Activated T-cell treated with anti-CD3 and anti-CD28 coated beads, Interleukin-2, amount 50 U/mL, for 72 hours (primary cell): ENCODE measurements at regions not wholly inside any gene's neighbourhood (a gene's known extent, or its start where the extent isn't known, plus 50 kb on each side); places are given as distances from the start of the nearest gene placed in this dataset.

Source experiments
- ATAC-seq, 2 donors: fragments of 150-1000 bp; cut with Tn5 transposase; replicated peaks in 1 of 2; 2 replicates each; pipeline ENCODE4 v1.10.0; 2021; ENCODE audit warnings: moderate library complexity in 2 of 2, mild to moderate bottlenecking in 1 of 2
- DNase-seq, 2 donors: peaks; one replicate each; pipeline ENCODE4 v3.0.0; 2021 to 2022; ENCODE audit warnings: mixed read lengths in 1 of 2
- H3K27ac Mint-ChIP-seq: one replicate; pipeline ENCODE4 v1.8.0; 2022; ENCODE audit warnings: mild to moderate bottlenecking, moderate library complexity, mixed read lengths
- H3K27me3 Mint-ChIP-seq: one replicate; pipeline ENCODE4 v1.8.0; 2022; ENCODE audit warnings: low read depth, mixed read lengths
- H3K36me3 Mint-ChIP-seq, 2 donors: one replicate each; pipeline ENCODE4 v1.8.0; 2022; ENCODE audit warnings: mixed read lengths in 2 of 2, mild to moderate bottlenecking in 1 of 2; ENCODE audit not compliant: insufficient read depth in 2 of 2
- H3K4me1 Mint-ChIP-seq: one replicate; pipeline ENCODE4 v1.8.0; 2022; ENCODE audit warnings: low read depth, mixed read lengths
- H3K4me3 Mint-ChIP-seq, 2 donors: one replicate each; pipeline ENCODE4 v1.8.0; 2022; ENCODE audit warnings: mild to moderate bottlenecking in 2 of 2, mixed read lengths in 2 of 2, moderate library complexity in 2 of 2
- H3K9me3 Mint-ChIP-seq, 2 donors: one replicate each; pipeline ENCODE4 v1.8.0; 2022; ENCODE audit warnings: mixed read lengths in 2 of 2

DNA sequence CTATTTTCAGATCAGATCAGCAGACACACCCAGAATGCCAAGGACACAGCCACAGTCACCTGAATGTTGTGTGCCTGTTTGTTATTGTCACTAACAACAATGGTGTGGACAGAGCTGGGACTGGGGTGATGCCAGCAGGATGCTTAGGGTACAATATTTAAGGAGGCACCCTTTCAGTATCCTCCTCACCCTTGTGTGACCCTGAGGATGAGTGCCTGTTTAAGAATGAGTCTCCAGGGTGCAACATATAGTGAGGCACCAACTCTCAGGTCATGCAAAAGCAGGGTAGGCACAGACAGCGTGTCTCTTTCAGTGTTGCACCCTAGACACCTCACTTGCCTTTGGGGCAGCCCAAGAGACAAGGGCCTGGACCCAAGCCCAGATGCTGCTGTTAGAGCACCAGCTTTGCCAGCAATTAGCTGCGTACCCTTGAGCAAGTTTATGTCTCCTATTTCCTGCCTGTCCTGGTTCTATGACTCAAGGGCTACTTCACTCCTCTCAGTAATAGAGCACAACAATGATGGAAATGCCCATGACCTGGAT is 122.6 kb downstream of the AQP9 start:
- Mint-ChIP-seq H3K27me3 (no peaks in the 10 kb centered on the region), H3K36me3 (no peaks in the 10 kb centered on the region), H3K4me1 (peaks cover 10% of the 10 kb centered on the region), H3K9me3 (no peaks in the 10 kb centered on the region), H3K4me3 (no peak overlapping the region), H3K27ac (no peak overlapping the region)
- DNase-seq (no peak), ATAC-seq (no peak)

DNA sequence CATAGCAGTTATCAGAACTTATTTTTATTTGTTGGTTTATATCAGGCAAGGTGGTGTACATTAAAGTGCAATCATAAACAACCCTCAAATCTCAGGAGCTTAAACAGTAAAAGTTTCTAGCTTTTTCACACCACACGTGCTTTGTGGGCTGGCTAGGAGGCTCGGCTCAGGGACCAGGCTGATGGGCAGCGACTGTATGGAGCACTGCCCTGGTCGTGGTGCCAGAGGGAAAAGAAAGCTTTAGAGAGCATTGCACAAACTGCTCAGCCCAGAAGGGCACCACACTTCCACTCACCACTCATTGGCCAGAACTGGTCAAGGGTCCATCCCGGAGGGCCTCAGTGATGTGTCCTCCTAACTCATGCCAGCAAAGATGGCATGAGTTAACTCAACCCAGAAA is 123.2 kb downstream of the AQP9 start:
- DNase-seq = no peak
- Mint-ChIP-seq H3K36me3 (no peaks in the 10 kb centered on the region), H3K4me1 (peaks cover 10% of the 10 kb centered on the region), H3K27me3 (no peaks in the 10 kb centered on the region), H3K9me3 (no peaks in the 10 kb centered on the region), H3K27ac (no peak overlapping the region), H3K4me3 (no peak overlapping the region)
- ATAC-seq = no peak

DNA sequence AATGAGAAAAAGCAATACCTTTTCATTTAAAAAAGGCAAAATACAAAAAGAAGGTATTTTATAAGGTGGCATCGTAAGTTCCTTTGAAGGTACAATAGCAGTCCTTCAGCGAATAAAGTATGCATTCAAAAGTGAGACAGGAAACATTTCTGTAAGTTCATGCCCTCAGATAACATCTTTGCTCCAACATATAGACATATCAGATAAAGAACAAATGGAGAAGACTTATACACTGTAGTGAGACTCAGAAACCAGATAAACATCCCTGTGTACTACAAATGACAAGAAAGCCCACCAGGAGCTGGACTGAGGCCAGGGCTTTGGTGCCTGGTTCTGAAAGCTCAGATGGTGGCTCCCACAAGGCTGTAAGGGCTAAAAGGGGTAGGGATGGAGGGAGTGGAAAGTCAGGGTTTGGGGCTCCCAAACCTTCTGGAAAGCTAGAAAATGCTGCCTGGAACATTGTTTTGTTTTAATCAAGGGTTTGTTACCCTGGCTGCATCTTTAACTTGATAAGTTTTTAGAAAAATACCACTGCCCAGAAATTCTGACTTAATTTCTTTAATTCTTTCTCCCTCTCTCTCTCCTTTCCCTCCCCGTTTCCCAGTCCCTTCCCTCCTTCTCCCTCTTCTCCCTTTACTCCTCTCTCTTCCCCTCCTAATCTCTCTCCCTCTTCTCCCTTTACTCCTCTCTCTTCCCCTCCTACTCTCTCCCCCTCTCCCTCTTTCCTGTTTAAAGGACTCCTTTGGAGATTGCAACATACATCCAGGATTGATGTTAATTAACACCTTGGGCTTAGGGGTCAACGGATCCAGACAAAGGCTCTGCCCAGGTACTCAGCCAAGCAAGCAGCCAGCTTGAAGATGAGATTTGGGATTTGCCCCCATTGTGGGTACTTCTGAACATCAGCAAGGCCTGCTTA is 126.1 kb downstream of the AQP9 start:
- peak overlapping the region in 1 of 2 donors; percentile 15 for H3K4me3 Mint-ChIP-seq
- no peak overlapping the region for H3K27ac Mint-ChIP-seq
- ATAC-seq (no peak), DNase-seq (no peak)
- no peaks in the 10 kb centered on the region for H3K27me3 Mint-ChIP-seq
- H3K9me3 Mint-ChIP-seq = no peaks in the 10 kb centered on the region
- H3K36me3 Mint-ChIP-seq = no peaks in the 10 kb centered on the region
- H3K4me1 Mint-ChIP-seq = peaks cover 15% of the 10 kb centered on the region

- DNase-seq (no peak), ATAC-seq (no peak)
- Mint-ChIP-seq H3K4me3 (no peak overlapping the region), H3K9me3 (peaks cover 0 to 4% of the 10 kb centered on the region in 2 donors), H3K36me3 (peaks cover 7 to 10% of the 10 kb centered on the region in 2 donors), H3K4me1 (peaks cover 27% of the 10 kb centered on the region), H3K27ac (no peak overlapping the region), H3K27me3 (no peaks in the 10 kb centered on the region)
Observed at GRCh38 chr15:58267051-58267450, 128.9 kb downstream of the AQP9 start.

GRCh38 chr15:58268746-58269267 is 130.6 kb downstream of the AQP9 start:
- no peak for ATAC-seq
- no peak for DNase-seq
- peaks cover 7 to 10% of the 10 kb centered on the region in 2 donors for H3K36me3 Mint-ChIP-seq
- H3K9me3 Mint-ChIP-seq = peaks cover 0 to 4% of the 10 kb centered on the region in 2 donors
- H3K4me1 Mint-ChIP-seq = peaks cover 23% of the 10 kb centered on the region
- no peaks in the 10 kb centered on the region for H3K27me3 Mint-ChIP-seq
- no peak overlapping the region for H3K27ac Mint-ChIP-seq
- H3K4me3 Mint-ChIP-seq = no peak overlapping the region

GRCh38 chr15:58269455-58270414 is 131.6 kb downstream of the AQP9 start:
- Mint-ChIP-seq H3K4me3 (peak overlapping the region; percentile 4 to 45), H3K27ac (peak overlapping the region; percentile 4), H3K4me1 (peaks cover 17% of the 10 kb centered on the region), H3K9me3 (peaks cover 0 to 4% of the 10 kb centered on the region in 2 donors), H3K27me3 (no peaks in the 10 kb centered on the region), H3K36me3 (peaks cover 7 to 10% of the 10 kb centered on the region in 2 donors)
- peak; percentile 34 to 35 for DNase-seq
- peak; percentile 66 to 71 for ATAC-seq

GRCh38 chr15:58271410-58271809 is 133.2 kb downstream of the AQP9 start:
- no peaks in the 10 kb centered on the region for H3K27me3 Mint-ChIP-seq
- H3K36me3 Mint-ChIP-seq = peaks cover 7 to 10% of the 10 kb centered on the region in 2 donors
- H3K9me3 Mint-ChIP-seq = peaks cover 0 to 4% of the 10 kb centered on the region in 2 donors

DNA sequence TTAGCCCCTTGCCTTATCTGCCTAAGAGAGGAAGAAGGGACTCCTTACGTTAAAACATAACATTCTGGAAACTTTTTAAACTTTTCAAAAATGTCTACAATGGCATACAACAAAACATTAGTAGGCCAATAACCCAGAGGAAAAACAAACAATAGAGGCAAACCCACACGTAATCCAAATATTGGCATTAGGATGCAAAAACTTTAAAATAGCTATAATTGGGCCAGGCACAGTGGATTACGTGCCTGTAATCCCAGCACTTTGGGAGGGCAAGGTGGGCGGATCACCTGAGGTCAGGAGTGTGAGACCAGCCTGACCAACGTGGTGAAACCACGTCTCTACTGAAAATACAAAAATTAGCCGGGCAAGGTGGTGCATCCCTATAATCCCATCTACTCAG is 134.9 kb downstream of the AQP9 start:
- Mint-ChIP-seq H3K4me1 (peaks cover 17% of the 10 kb centered on the region), H3K4me3 (no peak overlapping the region), H3K36me3 (peaks cover 7 to 10% of the 10 kb centered on the region in 2 donors), H3K27me3 (no peaks in the 10 kb centered on the region), H3K27ac (no peak overlapping the region), H3K9me3 (peaks cover 0 to 4% of the 10 kb centered on the region in 2 donors)
- DNase-seq (no peak), ATAC-seq (no peak)

More at GRCh38 chr15:58271410-58271809, 133.2 kb downstream of the AQP9 start:
- Mint-ChIP-seq H3K4me1 (peaks cover 17% of the 10 kb centered on the region), H3K4me3 (no peak overlapping the region), H3K27ac (no peak overlapping the region)
- DNase-seq (no peak), ATAC-seq (no peak)

DNA sequence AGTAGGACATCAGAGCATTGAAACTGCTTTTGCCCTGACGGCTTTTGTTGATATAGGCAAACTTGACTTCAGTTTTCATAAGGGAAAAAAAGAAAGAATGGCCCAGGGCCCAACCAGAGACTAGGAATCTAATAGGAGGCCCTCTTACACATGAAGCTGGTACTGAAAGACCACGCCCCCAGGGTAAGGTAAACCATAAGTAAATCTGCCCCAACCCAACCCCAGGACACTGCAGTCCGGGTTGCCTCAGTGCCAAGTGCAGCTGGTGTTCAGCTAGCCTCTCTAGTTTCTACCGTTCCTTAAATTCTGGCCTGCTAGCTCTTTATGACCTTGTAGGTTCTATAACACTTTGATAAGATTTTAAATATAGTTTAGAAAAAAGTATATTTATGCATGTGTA is 136.7 kb downstream of the AQP9 start:
- H3K4me1 Mint-ChIP-seq = peaks cover 6% of the 10 kb centered on the region

DNA sequence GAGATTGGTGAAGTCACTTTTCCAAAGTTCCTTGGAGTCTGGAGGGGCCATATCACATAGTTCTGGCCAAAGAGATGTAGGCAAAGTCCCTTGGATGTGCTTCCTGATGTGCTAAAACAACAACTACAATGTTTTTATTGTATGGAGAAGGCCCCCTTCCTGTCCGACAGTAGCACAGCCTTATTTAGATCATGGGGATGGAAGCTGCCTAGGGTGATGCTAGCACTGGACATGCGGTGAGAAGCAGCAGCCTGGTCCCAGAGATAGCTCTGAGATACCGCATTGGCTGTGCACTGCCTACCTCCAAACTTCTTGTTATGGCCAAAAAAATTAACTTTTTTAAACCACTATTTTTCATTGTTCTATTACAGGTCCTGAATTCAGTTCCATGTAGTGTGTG is 137.6 kb downstream of the AQP9 start:
- ATAC-seq (no peak), DNase-seq (no peak)
- Mint-ChIP-seq H3K9me3 (peaks cover 0 to 4% of the 10 kb centered on the region in 2 donors), H3K4me3 (no peak overlapping the region), H3K27me3 (no peaks in the 10 kb centered on the region), H3K27ac (no peak overlapping the region), H3K4me1 (no peaks in the 10 kb centered on the region), H3K36me3 (peaks cover 6 to 7% of the 10 kb centered on the region in 2 donors)

More for the DNA sequence above, 136.7 kb downstream of the AQP9 start:
- Mint-ChIP-seq H3K27ac (no peak overlapping the region), H3K27me3 (no peaks in the 10 kb centered on the region), H3K36me3 (peaks cover 7 to 10% of the 10 kb centered on the region in 2 donors), H3K4me3 (no peak overlapping the region), H3K9me3 (peaks cover 0 to 4% of the 10 kb centered on the region in 2 donors)
- ATAC-seq = no peak
- no peak for DNase-seq

DNA sequence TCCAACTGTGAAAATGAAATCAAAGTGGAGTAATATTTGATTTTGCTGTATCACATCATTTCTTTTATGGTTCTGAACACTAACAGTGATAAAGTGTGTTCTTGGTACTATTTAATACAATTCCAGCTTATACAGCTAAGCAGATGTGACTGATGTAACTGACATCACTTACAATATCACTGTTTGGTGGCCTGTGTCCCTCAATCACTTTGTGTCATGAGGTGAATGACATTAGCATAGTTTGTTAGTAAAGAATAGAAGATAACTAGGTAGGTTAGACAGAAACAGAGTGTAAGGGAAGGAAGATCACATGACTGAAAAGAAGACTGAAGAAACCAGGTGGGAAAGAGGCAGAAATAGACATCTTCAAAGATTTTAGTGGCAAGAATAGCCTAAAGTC is 138.7 kb downstream of the AQP9 start:
- DNase-seq (no peak), ATAC-seq (no peak)
- Mint-ChIP-seq H3K27ac (no peak overlapping the region), H3K4me3 (no peak overlapping the region), H3K4me1 (no peaks in the 10 kb centered on the region), H3K27me3 (no peaks in the 10 kb centered on the region), H3K9me3 (no peaks in the 10 kb centered on the region), H3K36me3 (no peaks in the 10 kb centered on the region)

GRCh38 chr15:58277333-58277732 is 139.2 kb downstream of the AQP9 start:
- Mint-ChIP-seq H3K36me3 (no peaks in the 10 kb centered on the region), H3K9me3 (no peaks in the 10 kb centered on the region), H3K27ac (no peak overlapping the region), H3K27me3 (no peaks in the 10 kb centered on the region), H3K4me3 (no peak overlapping the region), H3K4me1 (no peaks in the 10 kb centered on the region)
- DNase-seq = no peak
- ATAC-seq = no peak
